ENCODE measurements at regions not wholly inside any gene's neighbourhood (a gene's known extent, or its start where the extent isn't known, plus 50 kb on each side); places are given as distances from the start of the nearest gene placed in this dataset.

DNA sequence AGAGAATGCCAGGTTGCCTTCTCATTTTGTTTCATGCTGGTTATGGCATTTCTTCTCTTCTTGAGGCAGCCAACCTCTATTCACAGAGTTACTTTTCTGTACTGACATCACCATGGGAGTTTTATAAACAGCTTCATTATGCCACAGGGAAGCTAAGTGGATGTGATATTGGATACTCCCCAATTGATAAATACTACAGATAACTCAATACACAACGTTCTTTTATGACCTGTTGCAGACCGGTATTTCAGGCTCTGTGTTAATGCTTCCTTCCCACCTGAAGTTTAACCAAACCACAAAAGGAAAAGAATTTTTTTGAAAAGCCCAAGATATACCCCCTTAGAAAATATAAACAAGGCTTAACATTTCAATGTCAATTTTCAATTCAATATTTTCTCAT is 258.3 kb upstream of the SOX11 start:
- Histone ChIP-seq H3K4me3 (no peak overlapping the region), H3K36me3 (no peaks in the 10 kb centered on the region), H3K4me1 (no peaks in the 10 kb centered on the region), H3K27me3 (no peaks in the 10 kb centered on the region), H3K27ac (no peak overlapping the region), H3K9me3 (no peaks in the 10 kb centered on the region)
- intact Hi-C loops (cut with DNase I; ENCODE audit: low total_unique reads), result no loop called here
- no peak for DNase-seq (ENCODE audit: low spot score in 2 of 2)
- TF ChIP-seq POLR2AphosphoS5 (IDR thresholded peaks at IDR 0.05), result no peak
- no peak for TF ChIP-seq POLR2A (IDR thresholded peaks at IDR 0.05)
- TF ChIP-seq, protein P1, sequence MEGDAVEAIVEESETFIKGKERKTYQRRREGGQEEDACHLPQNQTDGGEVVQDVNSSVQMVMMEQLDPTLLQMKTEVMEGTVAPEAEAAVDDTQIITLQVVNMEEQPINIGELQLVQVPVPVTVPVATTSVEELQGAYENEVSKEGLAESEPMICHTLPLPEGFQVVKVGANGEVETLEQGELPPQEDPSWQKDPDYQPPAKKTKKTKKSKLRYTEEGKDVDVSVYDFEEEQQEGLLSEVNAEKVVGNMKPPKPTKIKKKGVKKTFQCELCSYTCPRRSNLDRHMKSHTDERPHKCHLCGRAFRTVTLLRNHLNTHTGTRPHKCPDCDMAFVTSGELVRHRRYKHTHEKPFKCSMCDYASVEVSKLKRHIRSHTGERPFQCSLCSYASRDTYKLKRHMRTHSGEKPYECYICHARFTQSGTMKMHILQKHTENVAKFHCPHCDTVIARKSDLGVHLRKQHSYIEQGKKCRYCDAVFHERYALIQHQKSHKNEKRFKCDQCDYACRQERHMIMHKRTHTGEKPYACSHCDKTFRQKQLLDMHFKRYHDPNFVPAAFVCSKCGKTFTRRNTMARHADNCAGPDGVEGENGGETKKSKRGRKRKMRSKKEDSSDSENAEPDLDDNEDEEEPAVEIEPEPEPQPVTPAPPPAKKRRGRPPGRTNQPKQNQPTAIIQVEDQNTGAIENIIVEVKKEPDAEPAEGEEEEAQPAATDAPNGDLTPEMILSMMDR (IDR thresholded peaks at IDR 0.05), result no peak

DNA sequence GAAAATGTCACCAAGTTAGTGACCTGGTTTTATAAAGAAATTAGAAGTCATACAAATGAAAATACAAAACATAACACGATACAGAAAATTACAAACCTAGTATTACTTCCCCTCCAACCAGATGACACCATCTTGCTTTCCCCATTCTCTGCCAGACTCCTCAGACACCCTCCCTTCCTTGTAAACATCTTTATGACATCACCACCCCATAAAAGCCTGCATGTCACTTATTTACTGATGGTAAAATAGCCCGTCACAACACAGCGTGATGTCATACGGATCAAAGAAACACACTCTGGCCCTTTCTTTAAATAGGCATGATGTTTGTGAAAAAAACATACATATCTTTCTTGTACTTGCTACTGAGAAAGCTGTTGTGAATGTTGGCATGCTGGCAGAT is 254.8 kb upstream of the SOX11 start:
- no peaks in the 10 kb centered on the region for H3K36me3 ChIP-seq
- no peak overlapping the region for H3K4me3 ChIP-seq
- H3K4me1 ChIP-seq, result no peaks in the 10 kb centered on the region
- no peaks in the 10 kb centered on the region for H3K27me3 ChIP-seq
- intact Hi-C loops (cut with DNase I; ENCODE audit: low total_unique reads), result no loop called here
- no peaks in the 10 kb centered on the region for H3K9me3 ChIP-seq
- no peak for DNase-seq (ENCODE audit: low spot score in 2 of 2)
- TF ChIP-seq POLR2A (IDR thresholded peaks at IDR 0.05), result no peak
- no peak overlapping the region for H3K27ac ChIP-seq

DNA sequence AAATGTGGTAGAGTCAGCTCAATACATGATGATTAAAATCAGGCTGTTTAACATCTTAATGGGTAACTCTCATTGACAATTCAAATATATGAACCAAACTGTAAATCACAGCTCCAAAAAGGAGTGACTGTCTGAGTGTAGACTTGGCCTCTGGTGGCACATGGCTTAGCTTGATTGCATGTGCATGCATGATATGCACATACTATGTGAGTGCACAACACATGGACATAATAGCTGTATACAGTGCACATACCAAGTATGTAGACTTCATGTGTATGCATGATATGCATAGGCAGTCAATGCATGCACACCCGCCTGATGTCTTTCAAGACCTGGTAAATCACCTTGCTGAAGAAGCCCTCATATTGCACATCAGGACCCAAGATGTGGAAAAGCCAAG is 252.0 kb upstream of the SOX11 start:
- H3K4me3 ChIP-seq, result no peak overlapping the region
- H3K4me1 ChIP-seq, result no peaks in the 10 kb centered on the region
- no peaks in the 10 kb centered on the region for H3K9me3 ChIP-seq
- DNase-seq (ENCODE audit: low spot score in 2 of 2), result no peak
- no peak overlapping the region for H3K27ac ChIP-seq
- no peak for TF ChIP-seq POLR2AphosphoS5 (IDR thresholded peaks at IDR 0.05)
- TF ChIP-seq POLR2A (IDR thresholded peaks at IDR 0.05), result no peak
- TF ChIP-seq, protein P1 (IDR thresholded peaks at IDR 0.05), result no peak
- no peaks in the 10 kb centered on the region for H3K36me3 ChIP-seq
- H3K27me3 ChIP-seq, result no peaks in the 10 kb centered on the region
- intact Hi-C loops (cut with DNase I; ENCODE audit: low total_unique reads), result no loop called here

DNA sequence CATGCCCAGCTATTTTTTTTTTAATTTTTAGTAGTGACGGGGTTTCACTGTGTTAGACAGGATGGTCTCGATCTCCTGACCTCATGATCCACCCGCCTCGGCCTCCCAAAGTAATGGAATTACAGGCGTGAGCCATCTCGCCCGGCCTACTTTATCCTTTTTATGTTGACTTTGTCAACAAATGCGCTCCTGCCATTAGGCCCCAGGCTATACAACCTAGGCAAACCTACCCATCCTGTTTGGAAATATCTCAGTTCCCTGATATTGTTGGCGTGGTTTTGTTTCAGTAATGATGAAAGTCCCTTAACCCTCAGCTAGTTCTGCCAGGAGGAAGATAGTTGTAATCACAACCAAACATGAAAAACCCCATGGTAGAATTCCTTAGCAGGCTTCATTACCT is 249.4 kb upstream of the SOX11 start:
- Histone ChIP-seq H3K4me1 (no peaks in the 10 kb centered on the region), H3K36me3 (no peaks in the 10 kb centered on the region), H3K27me3 (no peaks in the 10 kb centered on the region), H3K27ac (no peak overlapping the region), H3K4me3 (no peak overlapping the region), H3K9me3 (no peaks in the 10 kb centered on the region)
- no peak for TF ChIP-seq POLR2A (IDR thresholded peaks at IDR 0.05)
- no peak for TF ChIP-seq POLR2AphosphoS5 (IDR thresholded peaks at IDR 0.05)
- TF ChIP-seq, protein P1 (IDR thresholded peaks at IDR 0.05), result no peak
- DNase-seq (ENCODE audit: low spot score in 2 of 2), result peak; percentile 21 to 68
- intact Hi-C loops (cut with DNase I; ENCODE audit: low total_unique reads), result no loop called here

DNA sequence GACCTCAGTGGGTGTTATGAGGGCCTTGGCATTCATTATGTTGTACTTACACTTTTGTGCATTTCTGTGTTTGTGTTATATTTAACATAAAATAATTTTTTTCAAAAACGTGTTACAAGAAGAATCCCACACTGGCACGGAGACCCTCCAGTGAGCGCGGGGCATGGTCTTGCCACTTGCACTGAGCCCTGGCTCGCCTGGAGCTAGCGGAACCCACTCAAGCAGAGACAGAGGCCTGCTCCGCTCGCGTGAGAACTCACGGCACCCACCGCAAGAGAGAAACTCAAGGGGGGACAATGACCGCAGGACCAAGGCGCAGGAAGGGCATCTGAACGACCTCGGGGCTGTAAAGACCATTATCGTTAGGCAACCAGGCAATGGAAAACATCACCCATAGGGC is 248.0 kb upstream of the SOX11 start:
- Histone ChIP-seq H3K27ac (no peak overlapping the region), H3K4me3 (no peak overlapping the region), H3K27me3 (no peaks in the 10 kb centered on the region), H3K9me3 (no peaks in the 10 kb centered on the region), H3K36me3 (no peaks in the 10 kb centered on the region), H3K4me1 (no peaks in the 10 kb centered on the region)
- no peak for DNase-seq (ENCODE audit: low spot score in 2 of 2)
- intact Hi-C loops (cut with DNase I; ENCODE audit: low total_unique reads), result loop anchor here (2.0 kb wide), 1 partner anchor 47 kb away; no protein-coding TSS in a partner anchor
- TF ChIP-seq, protein P1 (IDR thresholded peaks at IDR 0.05), result no peak
- no peak for TF ChIP-seq POLR2AphosphoS5 (IDR thresholded peaks at IDR 0.05)
- TF ChIP-seq POLR2A (IDR thresholded peaks at IDR 0.05), result no peak

DNA sequence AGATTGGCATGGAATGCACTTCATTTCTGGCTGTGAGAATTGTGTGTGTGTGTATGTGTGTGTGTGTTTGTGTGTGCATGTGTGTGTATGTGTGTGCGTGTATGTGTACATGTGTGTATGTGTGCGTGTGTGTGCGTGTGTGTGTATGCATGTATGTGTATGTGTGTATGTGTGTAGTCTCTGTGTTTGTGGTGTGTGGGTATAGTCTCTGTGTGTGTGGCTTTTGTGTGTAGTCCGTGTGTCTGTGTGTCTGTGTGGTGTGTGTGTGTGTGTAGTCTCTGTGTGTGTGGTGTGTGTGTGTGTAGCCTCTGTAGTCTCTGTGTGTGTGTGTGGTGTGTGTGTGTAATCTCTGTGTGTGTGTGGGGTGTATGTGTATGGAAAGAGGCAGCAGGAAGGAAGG is 247.3 kb upstream of the SOX11 start:
- Histone ChIP-seq H3K9me3 (no peaks in the 10 kb centered on the region), H3K4me1 (no peaks in the 10 kb centered on the region), H3K4me3 (no peak overlapping the region), H3K36me3 (no peaks in the 10 kb centered on the region), H3K27me3 (no peaks in the 10 kb centered on the region), H3K27ac (no peak overlapping the region)
- TF ChIP-seq, protein P1 (IDR thresholded peaks at IDR 0.05), result no peak
- TF ChIP-seq POLR2AphosphoS5 (IDR thresholded peaks at IDR 0.05) (no peak), POLR2A (IDR thresholded peaks at IDR 0.05) (no peak)
- intact Hi-C loops (cut with DNase I; ENCODE audit: low total_unique reads), result loop anchor here (2.0 kb wide), 1 partner anchor 48 kb away; no protein-coding TSS in a partner anchor
- DNase-seq (ENCODE audit: low spot score in 2 of 2), result no peak

All from breast epithelium (tissue), 4 donors.